Panc1 (cell line): ENCODE measurements at regions not wholly inside any gene's neighbourhood (a gene's known extent, or its start where the extent isn't known, plus 50 kb on each side); places are given as distances from the start of the nearest gene placed in this dataset.

Experiments
- ATAC-seq: fragments of 200-7000 bp; cut with Tn5 transposase; 2 replicates; pipeline ENCODE4 v1.9.1; 2020; ENCODE audit warnings: mild to moderate bottlenecking, moderate library complexity
- BruUV-seq: library from RNA; stranded (reverse); fragments of 400-500 nt; replicated peaks from 2 replicates; lab custom pipeline; 2021; lab: Mats Ljungman, UMichigan
- CTCF ChIA-PET: fragments of 300-600 bp; sonication (Branson Sonifier 250); formaldehyde crosslinking; loops from one replicate; lab custom pipeline; 2022; ENCODE audit warnings: antibody characterized with exemption; lab: Charles Lee
- POLR2A ChIA-PET: fragments of 300-600 bp; sonication (Branson Sonifier 250); formaldehyde crosslinking; loops from one replicate; lab custom pipeline; 2022; ENCODE audit warnings: antibody characterized with exemption; lab: Charles Lee
- DNase-seq: peaks from one replicate; pipeline ENCODE4 v3.0.0-alpha.2; 2010; ENCODE audit warnings: low read depth, low spot score
- H3K27ac ChIP-seq: 2 replicates; pipeline ENCODE4 v1.5.1; 2011; ENCODE audit warnings: mild to moderate bottlenecking, low read length, inconsistent platforms
- H3K27me3 ChIP-seq: fragments of 200-500 bp; sonication (Bioruptor generic); 2 replicates; pipeline ENCODE4 v1.6.0; 2014; ENCODE audit warnings: low read length, inconsistent platforms; ENCODE audit not compliant: control insufficient read depth, insufficient read depth
- H3K36me3 ChIP-seq: fragments of 200-500 bp; sonication (Bioruptor generic); 2 replicates; pipeline ENCODE4 v1.5.1; 2014; ENCODE audit warnings: inconsistent platforms, mild to moderate bottlenecking, low read length, moderate library complexity; ENCODE audit not compliant: control insufficient read depth, insufficient read depth
- H3K4me1 ChIP-seq: 2 replicates; pipeline ENCODE4 v1.5.1; 2011; ENCODE audit warnings: inconsistent platforms, mild to moderate bottlenecking, low read length, moderate library complexity; ENCODE audit not compliant: control insufficient read depth, insufficient read depth
- H3K4me3 ChIP-seq, 2 experiments: 2 replicates each; pipeline ENCODE4 v1.5.1; 2011 to 2012; ENCODE audit warnings: low read depth in 2 of 2, low read length in 2 of 2, mild to moderate bottlenecking in 2 of 2, inconsistent platforms in 1 of 2, moderate library complexity in 1 of 2
- H3K9me3 ChIP-seq: fragments of 200-500 bp; sonication (Bioruptor generic); 2 replicates; pipeline ENCODE4 v1.5.1; 2014; ENCODE audit warnings: low read depth, mild to moderate bottlenecking, inconsistent platforms, low read length, moderate library complexity; ENCODE audit not compliant: control insufficient read depth, insufficient read depth
- CTCF ChIP-seq: fragments of 450-650 bp; IDR thresholded peaks from 2 replicates; pipeline ENCODE4 v1.5.1; 2017; ENCODE audit warnings: mild to moderate bottlenecking
- POLR2AphosphoS5 ChIP-seq: IDR thresholded peaks from 2 replicates; pipeline ENCODE4 v1.6.1; 2012; ENCODE audit warnings: mild to moderate bottlenecking, low read depth, low read length, moderate library complexity
- REST ChIP-seq, 2 experiments: IDR thresholded peaks; 2 replicates each; pipeline ENCODE4 v1.6.1; 2011 to 2012; ENCODE audit warnings: low read depth in 2 of 2, control low read depth in 1 of 2, low read length in 1 of 2, mild to moderate bottlenecking in 1 of 2, moderate library complexity in 1 of 2; ENCODE audit not compliant: insufficient read depth in 1 of 2
- SIN3A ChIP-seq: IDR thresholded peaks from 2 replicates; pipeline ENCODE4 v1.6.1; 2012; ENCODE audit warnings: low read depth, mild to moderate bottlenecking, low read length, moderate library complexity, borderline replicate concordance; ENCODE audit not compliant: insufficient read depth
- TCF7L2 ChIP-seq: IDR thresholded peaks from 2 replicates; pipeline ENCODE4 v1.6.1; 2011; ENCODE audit warnings: mild to moderate bottlenecking, low read depth, low read length, inconsistent platforms
- in situ Hi-C: cut with HindIII; loops from 2 replicates; pipeline ENCODE4 v1.10.0; 2016; ENCODE audit warnings: low sequenced_read_pairs, low pct_unique_long_range_greater_than_20kb
- intact Hi-C: fragments of 100-400 bp; cut with micrococcal nuclease; formaldehyde crosslinking; loops from one replicate; pipeline ENCODE4 v1.10.0; 2022; ENCODE audit not compliant: unreplicated experiment

DNA sequence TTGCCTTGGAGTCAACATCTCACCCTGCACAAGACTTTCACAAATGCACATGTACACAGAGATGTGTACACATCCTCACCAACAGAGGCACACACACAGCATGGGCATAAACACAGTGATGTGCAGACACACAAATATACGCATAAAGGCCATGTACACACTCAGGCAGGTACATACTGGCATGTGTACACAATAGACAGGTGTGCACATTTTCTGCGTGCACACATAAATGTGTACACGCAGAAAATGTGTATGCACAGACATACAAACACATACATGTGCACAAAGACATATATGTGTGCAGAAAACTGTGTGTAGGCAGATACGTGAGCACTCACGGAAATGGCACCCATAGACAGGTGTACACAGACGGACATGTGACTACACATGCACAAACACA lies 85.3 kb upstream of the ZBTB40 start:
- Histone ChIP-seq H3K4me1 (no peaks in the 10 kb centered on the region), H3K9me3 (no peaks in the 10 kb centered on the region), H3K4me3 (no peak overlapping the region), H3K27ac (no peak overlapping the region), H3K36me3 (no peaks in the 10 kb centered on the region), H3K27me3 (peaks cover 26% of the 10 kb centered on the region)
- in situ Hi-C loops: no loop called here
- DNase-seq: no peak
- CTCF ChIA-PET: no interaction called here
- no TSS peak for BruUV-seq
- no peak for ATAC-seq
- POLR2A ChIA-PET: no interaction called here
- intact Hi-C loops: no loop called here
- TF ChIP-seq REST (IDR thresholded peaks at IDR 0.05; ENCODE audit: insufficient read depth in 1 of 2, low read depth in 2 of 2, low read length in 1 of 2): no peak
- TF ChIP-seq CTCF: no peak
- no peak for TF ChIP-seq TCF7L2
- TF ChIP-seq SIN3A: no peak
- TF ChIP-seq POLR2AphosphoS5: no peak

GRCh38 chr1:22368125-22368524 lies 83.5 kb upstream of the ZBTB40 start:
- Histone ChIP-seq H3K27ac (no peak overlapping the region), H3K36me3 (no peaks in the 10 kb centered on the region), H3K27me3 (peaks cover 26% of the 10 kb centered on the region), H3K4me3 (no peak overlapping the region), H3K9me3 (no peaks in the 10 kb centered on the region), H3K4me1 (no peaks in the 10 kb centered on the region)
- in situ Hi-C loops (no loop called here), intact Hi-C loops (no loop called here)
- DNase-seq (no peak), ATAC-seq (no peak)
- ChIA-PET POLR2A (no interaction called here), CTCF (interaction anchor here (0.6 kb wide), 1 partner anchor 31 kb away, joined by 3 read pairs; no protein-coding TSS in a partner anchor)
- no peak for TF ChIP-seq REST (IDR thresholded peaks at IDR 0.05; ENCODE audit: insufficient read depth in 1 of 2, low read depth in 2 of 2, low read length in 1 of 2)
- no peak for TF ChIP-seq POLR2AphosphoS5
- TF ChIP-seq TCF7L2: no peak
- TF ChIP-seq CTCF: no peak
- no peak for TF ChIP-seq SIN3A
- no TSS peak for BruUV-seq
